ENCODE measurements at regions not wholly inside any gene's neighbourhood (a gene's known extent, or its start where the extent isn't known, plus 50 kb on each side); places are given as distances from the start of the nearest gene placed in this dataset.

DNA sequence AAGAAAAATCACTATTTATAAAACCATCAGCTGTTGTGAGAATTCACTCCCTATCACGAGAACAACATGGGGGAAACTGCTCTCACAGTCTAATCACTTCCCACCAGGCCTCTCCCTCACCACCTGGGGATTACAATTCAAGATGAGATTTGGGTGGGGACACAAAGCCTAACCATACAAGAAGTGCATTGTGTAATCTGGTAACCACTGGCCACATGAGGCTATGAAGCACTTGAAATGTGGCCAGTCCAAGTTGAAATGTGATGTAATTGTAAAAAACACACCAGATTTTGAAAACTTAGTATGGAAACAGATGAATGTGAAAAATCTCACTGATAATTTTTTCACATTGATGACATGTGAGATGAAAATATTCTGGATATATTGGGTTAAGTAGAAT lies 293.8 kb downstream of the TTLL7 start (continued):
- no peak for TF ChIP-seq ZNF219 (CRISPR knock-in tag; IDR thresholded peaks at IDR 0.05; ENCODE audit: borderline replicate concordance)
- TF ChIP-seq, protein P1, sequence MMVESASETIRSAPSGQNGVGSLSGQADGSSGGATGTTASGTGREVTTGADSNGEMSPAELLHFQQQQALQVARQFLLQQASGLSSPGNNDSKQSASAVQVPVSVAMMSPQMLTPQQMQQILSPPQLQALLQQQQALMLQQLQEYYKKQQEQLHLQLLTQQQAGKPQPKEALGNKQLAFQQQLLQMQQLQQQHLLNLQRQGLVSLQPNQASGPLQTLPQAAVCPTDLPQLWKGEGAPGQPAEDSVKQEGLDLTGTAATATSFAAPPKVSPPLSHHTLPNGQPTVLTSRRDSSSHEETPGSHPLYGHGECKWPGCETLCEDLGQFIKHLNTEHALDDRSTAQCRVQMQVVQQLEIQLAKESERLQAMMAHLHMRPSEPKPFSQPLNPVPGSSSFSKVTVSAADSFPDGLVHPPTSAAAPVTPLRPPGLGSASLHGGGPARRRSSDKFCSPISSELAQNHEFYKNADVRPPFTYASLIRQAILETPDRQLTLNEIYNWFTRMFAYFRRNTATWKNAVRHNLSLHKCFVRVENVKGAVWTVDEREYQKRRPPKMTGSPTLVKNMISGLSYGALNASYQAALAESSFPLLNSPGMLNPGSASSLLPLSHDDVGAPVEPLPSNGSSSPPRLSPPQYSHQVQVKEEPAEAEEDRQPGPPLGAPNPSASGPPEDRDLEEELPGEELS (CRISPR knock-in tag; IDR thresholded peaks at IDR 0.05), result no peak
- TF ChIP-seq ZBTB21 (CRISPR knock-in tag; IDR thresholded peaks at IDR 0.05; ENCODE audit: borderline replicate concordance), result no peak

- H3K36me3 Mint-ChIP-seq, result peaks cover 3% of the 10 kb centered on the region
- POLR2A ChIA-PET, result no interaction called here
- H3K27me3 Mint-ChIP-seq (ENCODE audit: low read depth), result no peaks in the 10 kb centered on the region; the same call in 1 of the 2 replicates
- no peak overlapping the region for H3K27ac Mint-ChIP-seq
- H3K9me3 Mint-ChIP-seq, result peaks cover 7% of the 10 kb centered on the region
- H3K4me3 Mint-ChIP-seq, result no peak overlapping the region
- TF ChIP-seq ZNF425 (CRISPR knock-in tag; conservative IDR thresholded peaks at IDR 0.05), result no peak
- TF ChIP-seq CBFB (CRISPR knock-in tag; IDR thresholded peaks at IDR 0.05; ENCODE audit: low read depth), result no peak
- no peak for TF ChIP-seq CTCF (IDR thresholded peaks at IDR 0.05)
- no peak for TF ChIP-seq ZNF232 (CRISPR knock-in tag; IDR thresholded peaks at IDR 0.05)
- TF ChIP-seq FOXJ3 (CRISPR knock-in tag; IDR thresholded peaks at IDR 0.05; ENCODE audit: borderline replicate concordance), result no peak
- TF ChIP-seq, protein P2, sequence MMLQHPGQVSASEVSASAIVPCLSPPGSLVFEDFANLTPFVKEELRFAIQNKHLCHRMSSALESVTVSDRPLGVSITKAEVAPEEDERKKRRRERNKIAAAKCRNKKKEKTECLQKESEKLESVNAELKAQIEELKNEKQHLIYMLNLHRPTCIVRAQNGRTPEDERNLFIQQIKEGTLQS (CRISPR knock-in tag; conservative IDR thresholded peaks at IDR 0.05), result no peak
- no peak for TF ChIP-seq CREB1 (CRISPR knock-in tag; IDR thresholded peaks at IDR 0.05)
- TF ChIP-seq USF1 (CRISPR knock-in tag; IDR thresholded peaks at IDR 0.05), result no peak
- TF ChIP-seq, protein P3, sequence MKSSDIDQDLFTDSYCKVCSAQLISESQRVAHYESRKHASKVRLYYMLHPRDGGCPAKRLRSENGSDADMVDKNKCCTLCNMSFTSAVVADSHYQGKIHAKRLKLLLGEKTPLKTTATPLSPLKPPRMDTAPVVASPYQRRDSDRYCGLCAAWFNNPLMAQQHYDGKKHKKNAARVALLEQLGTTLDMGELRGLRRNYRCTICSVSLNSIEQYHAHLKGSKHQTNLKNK (CRISPR knock-in tag; IDR thresholded peaks at IDR 0.05), result no peak
- no peak for TF ChIP-seq ZNF416 (CRISPR knock-in tag; IDR thresholded peaks at IDR 0.05)
- TF ChIP-seq, protein P4, sequence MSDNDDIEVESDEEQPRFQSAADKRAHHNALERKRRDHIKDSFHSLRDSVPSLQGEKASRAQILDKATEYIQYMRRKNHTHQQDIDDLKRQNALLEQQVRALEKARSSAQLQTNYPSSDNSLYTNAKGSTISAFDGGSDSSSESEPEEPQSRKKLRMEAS (CRISPR knock-in tag; IDR thresholded peaks at IDR 0.05), result no peak
- TF ChIP-seq, protein P5, sequence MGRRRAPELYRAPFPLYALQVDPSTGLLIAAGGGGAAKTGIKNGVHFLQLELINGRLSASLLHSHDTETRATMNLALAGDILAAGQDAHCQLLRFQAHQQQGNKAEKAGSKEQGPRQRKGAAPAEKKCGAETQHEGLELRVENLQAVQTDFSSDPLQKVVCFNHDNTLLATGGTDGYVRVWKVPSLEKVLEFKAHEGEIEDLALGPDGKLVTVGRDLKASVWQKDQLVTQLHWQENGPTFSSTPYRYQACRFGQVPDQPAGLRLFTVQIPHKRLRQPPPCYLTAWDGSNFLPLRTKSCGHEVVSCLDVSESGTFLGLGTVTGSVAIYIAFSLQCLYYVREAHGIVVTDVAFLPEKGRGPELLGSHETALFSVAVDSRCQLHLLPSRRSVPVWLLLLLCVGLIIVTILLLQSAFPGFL (CRISPR knock-in tag; IDR thresholded peaks at IDR 0.05; ENCODE audit: borderline replicate concordance), result no peak
- no peak for TF ChIP-seq SP1 (CRISPR knock-in tag; conservative IDR thresholded peaks at IDR 0.05)
- no peak for TF ChIP-seq ZNF317 (CRISPR knock-in tag; IDR thresholded peaks at IDR 0.05; ENCODE audit: borderline replicate concordance, low read depth)
- TF ChIP-seq HMGA2 (CRISPR knock-in tag; IDR thresholded peaks at IDR 0.05), result no peak
- no peak for TF ChIP-seq AFF4 (CRISPR knock-in tag; IDR thresholded peaks at IDR 0.05; ENCODE audit: borderline replicate concordance)
- DNase-seq (ENCODE audit: low spot score), result no peak
- peak; percentile 72 for ATAC-seq
- CTCF ChIA-PET, result interaction anchor here (0.8 to 1.4 kb wide), 3 partner anchors 10 to 145 kb away, joined by 3 to 4 read pairs (median 3); no protein-coding TSS in a partner anchor
- peaks cover 18% of the 10 kb centered on the region for H3K4me1 Mint-ChIP-seq
These were observed 294.6 kb downstream of the TTLL7 start for GRCh38 chr1:83704350-83704749.
